Heart left ventricle (tissue), 13 donors: ENCODE measurements at regions not wholly inside any gene's neighbourhood (a gene's known extent, or its start where the extent isn't known, plus 50 kb on each side); places are given as distances from the start of the nearest gene placed in this dataset.

Experiments used
- POLR2A ChIP-seq, 2 donors: fragments of 450-650 bp; IDR thresholded peaks; one replicate each; pipeline ENCODE4 v1.6.1; 2017; ENCODE audit warnings: antibody characterized with exemption in 2 of 2, mild to moderate bottlenecking in 2 of 2, moderate library complexity in 2 of 2
- TF ChIP-seq, protein P1 (sequence below), 12 donors: fragments of 200-600 bp; sonication (generic) in 4 of 12; IDR thresholded peaks; one replicate each; pipeline versions ENCODE4 v1.5.0 to v1.8.0; 2018 to 2022; ENCODE audit warnings: antibody characterized with exemption in 12 of 12, mild to moderate bottlenecking in 5 of 12
- donor health status: ischemic (EF 13 %, LVEDD 7.1; RV severe dilation, severe dysfunction).
- donor health status: DM: no; HTN: yes; CAD: no.
- donor health status: DM: no; HTN: no; CAD: no.
- donor health status: ischemic (EF 25% LVEDD 6.9; RV normal size, moderate dysfunction).
- donor health status: ischemic (EF 25% LVEDD 5.7; RV mildly dilated, moderate dysfunction).
- donor health status: ischemic (EF 35%, LVEDD 5.7; RV mildly dilated, moderate dysfunction).
- donor health status: nonischemic (EF 11% LVEDD 7.7; RV severe dilation, severe dysfunction).
- donor health status: DM: yes; HTN: yes; CAD: no.
- donor health status: PGD.
- donor health status: ischemic (EF 29% LVEDD 5.4; RV normal size, mild dysfunction).
- donor health status: nonischemic (EF 23%, LVEDD 6.1; RV moderate dilation, normal function).

GRCh38 chr7:53835301-53835700 lies 706.9 kb upstream of the VSTM2A start:
- TF ChIP-seq POLR2A (IDR thresholded peaks at IDR 0.05) = no peak
- TF ChIP-seq, protein P1, sequence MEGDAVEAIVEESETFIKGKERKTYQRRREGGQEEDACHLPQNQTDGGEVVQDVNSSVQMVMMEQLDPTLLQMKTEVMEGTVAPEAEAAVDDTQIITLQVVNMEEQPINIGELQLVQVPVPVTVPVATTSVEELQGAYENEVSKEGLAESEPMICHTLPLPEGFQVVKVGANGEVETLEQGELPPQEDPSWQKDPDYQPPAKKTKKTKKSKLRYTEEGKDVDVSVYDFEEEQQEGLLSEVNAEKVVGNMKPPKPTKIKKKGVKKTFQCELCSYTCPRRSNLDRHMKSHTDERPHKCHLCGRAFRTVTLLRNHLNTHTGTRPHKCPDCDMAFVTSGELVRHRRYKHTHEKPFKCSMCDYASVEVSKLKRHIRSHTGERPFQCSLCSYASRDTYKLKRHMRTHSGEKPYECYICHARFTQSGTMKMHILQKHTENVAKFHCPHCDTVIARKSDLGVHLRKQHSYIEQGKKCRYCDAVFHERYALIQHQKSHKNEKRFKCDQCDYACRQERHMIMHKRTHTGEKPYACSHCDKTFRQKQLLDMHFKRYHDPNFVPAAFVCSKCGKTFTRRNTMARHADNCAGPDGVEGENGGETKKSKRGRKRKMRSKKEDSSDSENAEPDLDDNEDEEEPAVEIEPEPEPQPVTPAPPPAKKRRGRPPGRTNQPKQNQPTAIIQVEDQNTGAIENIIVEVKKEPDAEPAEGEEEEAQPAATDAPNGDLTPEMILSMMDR (IDR thresholded peaks at IDR 0.05) = no peak
